ENCODE measurements at regions not wholly inside any gene's neighbourhood (a gene's known extent, or its start where the extent isn't known, plus 50 kb on each side); places are given as distances from the start of the nearest gene placed in this dataset.
"Not testable (repeated sequence)": the region's sequence is repeated elsewhere in the genome, so short reads cannot be mapped to it uniquely, and the experiment has no call there.

DNA sequence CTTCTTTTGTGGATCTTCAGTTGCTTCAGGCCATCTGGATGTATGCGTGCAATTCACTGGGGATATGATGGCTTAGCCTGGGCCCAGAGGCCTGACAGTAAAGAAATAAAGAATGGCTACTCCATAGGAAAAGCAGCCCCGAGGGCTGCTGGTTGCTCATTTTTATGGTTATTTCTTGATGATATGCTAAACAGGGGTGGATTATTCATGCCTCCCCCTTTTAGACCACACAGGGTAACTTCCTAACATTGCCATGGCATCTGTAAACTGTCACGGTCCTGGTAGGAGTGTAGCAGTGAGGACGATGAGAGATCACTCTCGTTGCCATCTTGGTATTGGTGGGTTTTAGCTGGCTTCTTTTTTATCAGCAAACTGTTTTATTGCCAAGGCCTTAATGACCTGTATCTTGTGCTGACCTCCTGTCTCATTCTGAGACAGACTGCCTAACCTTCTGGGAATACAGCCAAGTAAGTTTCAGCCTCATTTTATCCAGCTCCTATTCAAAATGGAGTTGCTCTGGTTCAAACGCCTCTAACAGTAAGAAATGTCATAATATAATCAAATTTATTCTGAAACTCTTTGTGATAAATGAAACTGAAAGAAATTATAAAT is 60.5 kb downstream of the DSEL start:
- H3K27ac ChIP-seq = no peak overlapping the region
- H2AFZ ChIP-seq (ENCODE audit: low read depth) = no peak overlapping the region
- H3K4me1 ChIP-seq (ENCODE audit: low read depth, poor library complexity, severe bottlenecking) = no peaks in the 10 kb centered on the region
- TF ChIP-seq, protein P1, sequence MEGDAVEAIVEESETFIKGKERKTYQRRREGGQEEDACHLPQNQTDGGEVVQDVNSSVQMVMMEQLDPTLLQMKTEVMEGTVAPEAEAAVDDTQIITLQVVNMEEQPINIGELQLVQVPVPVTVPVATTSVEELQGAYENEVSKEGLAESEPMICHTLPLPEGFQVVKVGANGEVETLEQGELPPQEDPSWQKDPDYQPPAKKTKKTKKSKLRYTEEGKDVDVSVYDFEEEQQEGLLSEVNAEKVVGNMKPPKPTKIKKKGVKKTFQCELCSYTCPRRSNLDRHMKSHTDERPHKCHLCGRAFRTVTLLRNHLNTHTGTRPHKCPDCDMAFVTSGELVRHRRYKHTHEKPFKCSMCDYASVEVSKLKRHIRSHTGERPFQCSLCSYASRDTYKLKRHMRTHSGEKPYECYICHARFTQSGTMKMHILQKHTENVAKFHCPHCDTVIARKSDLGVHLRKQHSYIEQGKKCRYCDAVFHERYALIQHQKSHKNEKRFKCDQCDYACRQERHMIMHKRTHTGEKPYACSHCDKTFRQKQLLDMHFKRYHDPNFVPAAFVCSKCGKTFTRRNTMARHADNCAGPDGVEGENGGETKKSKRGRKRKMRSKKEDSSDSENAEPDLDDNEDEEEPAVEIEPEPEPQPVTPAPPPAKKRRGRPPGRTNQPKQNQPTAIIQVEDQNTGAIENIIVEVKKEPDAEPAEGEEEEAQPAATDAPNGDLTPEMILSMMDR (conservative IDR thresholded peaks at IDR 0.05; ENCODE audit: low read depth, low read length) = no peak
- no peaks in the 10 kb centered on the region for H4K20me1 ChIP-seq (ENCODE audit: insufficient read depth)
- H3K4me2 ChIP-seq = no peak overlapping the region
- no peaks in the 10 kb centered on the region for H3K79me2 ChIP-seq (ENCODE audit: insufficient read depth, low read depth)
- H3K36me3 ChIP-seq (ENCODE audit: insufficient read depth) = no peaks in the 10 kb centered on the region
- H3K27me3 ChIP-seq (ENCODE audit: insufficient read depth, low read depth) = no peaks in the 10 kb centered on the region
- H3K9ac ChIP-seq = no peak overlapping the region
- H3K4me3 ChIP-seq (IDR thresholded peaks at IDR 0.05; ENCODE audit: insufficient read depth, low read depth, low read length) = no peak overlapping the region

DNA sequence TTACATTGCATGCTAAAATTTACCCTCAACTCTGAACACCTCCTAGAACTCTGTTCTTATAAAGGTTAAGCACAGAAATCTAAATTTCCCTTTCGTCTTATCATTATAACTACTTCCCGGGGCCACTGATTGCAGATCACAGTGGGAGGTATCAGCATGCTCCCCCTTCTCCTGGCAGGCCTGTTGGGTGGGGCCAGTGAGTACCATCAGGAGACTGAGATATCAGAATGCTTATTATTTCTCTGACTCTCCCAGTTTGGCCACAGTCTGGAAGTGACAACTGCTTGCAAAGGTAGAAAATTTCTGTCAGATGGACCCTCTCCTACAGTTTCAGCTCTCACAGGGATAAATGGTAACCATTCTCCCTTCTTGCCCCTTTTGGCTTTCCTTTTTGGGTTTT is 62.6 kb downstream of the DSEL start:
- H3K9ac ChIP-seq = no peak overlapping the region
- H3K4me1 ChIP-seq (ENCODE audit: low read depth, poor library complexity, severe bottlenecking) = no peaks in the 10 kb centered on the region
- no peaks in the 10 kb centered on the region for H4K20me1 ChIP-seq (ENCODE audit: insufficient read depth)
- no peak overlapping the region for H2AFZ ChIP-seq (ENCODE audit: low read depth)
- no peak overlapping the region for H3K27ac ChIP-seq
- H3K36me3 ChIP-seq (ENCODE audit: insufficient read depth) = no peaks in the 10 kb centered on the region
- no peak overlapping the region for H3K4me2 ChIP-seq
- H3K4me3 ChIP-seq (IDR thresholded peaks at IDR 0.05; ENCODE audit: insufficient read depth, low read depth, low read length) = no peak overlapping the region
- TF ChIP-seq, protein P1 (conservative IDR thresholded peaks at IDR 0.05; ENCODE audit: low read depth, low read length) = no peak
- H3K27me3 ChIP-seq (ENCODE audit: insufficient read depth, low read depth) = no peaks in the 10 kb centered on the region
- H3K79me2 ChIP-seq (ENCODE audit: insufficient read depth, low read depth) = no peaks in the 10 kb centered on the region

DNA sequence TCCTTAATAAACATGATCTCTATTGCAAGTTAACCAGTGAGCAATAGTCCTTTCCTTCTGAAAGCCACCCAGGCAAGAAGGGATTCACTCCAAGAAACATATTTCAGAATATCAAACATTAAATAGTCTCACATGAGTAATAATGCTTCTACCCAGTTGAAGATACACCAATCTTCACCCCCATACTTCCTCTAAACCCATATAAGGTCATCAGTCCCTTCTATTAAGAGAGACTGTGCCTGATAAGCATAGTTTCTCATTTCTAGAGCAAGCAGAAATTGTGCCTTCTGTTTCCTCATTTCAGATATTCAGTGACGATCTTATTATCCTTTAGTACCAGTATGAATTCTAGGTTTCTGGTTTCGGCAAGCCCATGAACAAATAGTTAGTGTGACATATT is 64.6 kb downstream of the DSEL start:
- Histone ChIP-seq H2AFZ (ENCODE audit: low read depth) (no peak overlapping the region), H3K4me3 (IDR thresholded peaks at IDR 0.05; ENCODE audit: insufficient read depth, low read depth, low read length) (no peak overlapping the region), H3K9ac (no peak overlapping the region), H3K4me1 (ENCODE audit: low read depth, poor library complexity, severe bottlenecking) (no peaks in the 10 kb centered on the region), H3K79me2 (ENCODE audit: insufficient read depth, low read depth) (no peaks in the 10 kb centered on the region), H3K27me3 (ENCODE audit: insufficient read depth, low read depth) (no peaks in the 10 kb centered on the region), H4K20me1 (ENCODE audit: insufficient read depth) (no peaks in the 10 kb centered on the region), H3K4me2 (no peak overlapping the region), H3K27ac (no peak overlapping the region), H3K36me3 (ENCODE audit: insufficient read depth) (no peaks in the 10 kb centered on the region)
- TF ChIP-seq, protein P1 (conservative IDR thresholded peaks at IDR 0.05; ENCODE audit: low read depth, low read length) = no peak

DNA sequence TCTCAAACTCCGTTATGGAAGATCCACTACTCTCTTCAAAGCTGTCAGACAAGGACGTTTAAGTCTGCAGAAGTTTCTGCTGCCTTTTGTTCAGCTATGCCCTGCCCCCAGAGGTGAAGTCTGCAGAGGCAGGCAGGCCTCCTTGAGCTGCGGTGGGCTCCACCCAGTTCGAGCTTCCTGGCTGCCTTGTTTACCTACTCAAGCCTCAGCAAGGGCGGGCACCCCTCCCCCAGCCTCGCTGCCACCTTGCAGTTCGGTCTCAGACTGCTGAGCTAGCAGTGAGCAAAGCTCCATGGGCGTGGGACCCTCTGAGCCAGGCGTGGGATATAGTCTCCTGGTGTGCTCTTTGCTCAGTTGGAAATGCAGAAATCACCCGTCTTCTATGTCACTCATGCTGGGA is 65.4 kb downstream of the DSEL start:
- H4K20me1 ChIP-seq (ENCODE audit: insufficient read depth); H3K4me3 ChIP-seq (IDR thresholded peaks at IDR 0.05; ENCODE audit: insufficient read depth, low read depth, low read length); H3K36me3 ChIP-seq (ENCODE audit: insufficient read depth); H3K27me3 ChIP-seq (ENCODE audit: insufficient read depth, low read depth); H3K4me2 ChIP-seq; H3K9ac ChIP-seq; H3K27ac ChIP-seq; H3K79me2 ChIP-seq (ENCODE audit: insufficient read depth, low read depth); H3K4me1 ChIP-seq (ENCODE audit: low read depth, poor library complexity, severe bottlenecking): not testable (repeated sequence)
- 0 out of 2 replicates have a peak overlapping the region, but pooled peaks have one; percentile 3 for H2AFZ ChIP-seq (ENCODE audit: low read depth)

DNA sequence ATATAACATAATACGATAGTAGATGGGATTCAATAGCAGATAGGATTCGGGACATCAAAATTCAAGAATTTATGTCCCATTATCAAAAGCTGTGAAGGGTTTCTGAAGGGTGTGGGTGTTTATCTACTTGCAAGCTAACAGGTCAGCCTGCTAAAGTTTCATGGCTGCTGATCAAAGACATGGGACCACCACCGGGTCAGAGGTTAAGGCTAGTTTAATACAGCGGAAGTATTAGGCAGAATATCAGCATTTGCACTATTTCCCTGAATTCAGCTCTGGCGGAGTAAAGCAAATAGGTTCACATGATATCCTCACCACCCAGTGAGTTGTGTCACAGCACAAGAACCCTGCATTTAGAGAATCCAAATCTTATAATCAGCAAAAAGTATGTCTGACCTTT is 82.5 kb downstream of the DSEL start:
- Histone ChIP-seq H2AFZ (ENCODE audit: low read depth) (no peak overlapping the region), H3K27ac (no peak overlapping the region), H4K20me1 (ENCODE audit: insufficient read depth) (no peaks in the 10 kb centered on the region), H3K27me3 (ENCODE audit: insufficient read depth, low read depth) (no peaks in the 10 kb centered on the region), H3K4me1 (ENCODE audit: low read depth, poor library complexity, severe bottlenecking) (no peaks in the 10 kb centered on the region), H3K36me3 (ENCODE audit: insufficient read depth) (no peaks in the 10 kb centered on the region), H3K9ac (no peak overlapping the region), H3K4me2 (no peak overlapping the region), H3K79me2 (ENCODE audit: insufficient read depth, low read depth) (no peaks in the 10 kb centered on the region), H3K4me3 (IDR thresholded peaks at IDR 0.05; ENCODE audit: insufficient read depth, low read depth, low read length) (no peak overlapping the region)
- TF ChIP-seq, protein P1 (conservative IDR thresholded peaks at IDR 0.05; ENCODE audit: low read depth, low read length) = no peak
